K562 (cell line): ENCODE measurements at regions not wholly inside any gene's neighbourhood (a gene's known extent, or its start where the extent isn't known, plus 50 kb on each side); places are given as distances from the start of the nearest gene placed in this dataset. TPM values are rescaled to one million over a fixed set of nuclear protein-coding genes. Genes with fewer than 3 reads are reported as not detected.

Source experiments
- ATAC-seq: fragments of 200-7000 bp; cut with Tn5 transposase; 3 replicates; pipeline ENCODE4 v1.9.1; 2020; ENCODE audit warnings: moderate library complexity
- BruUV-seq: library from RNA; stranded (reverse); fragments of 400-500 nt; replicated peaks from 2 replicates; lab custom pipeline; 2021; lab: Mats Ljungman, UMichigan
- CTCF ChIA-PET: fragments of 300-600 bp; formaldehyde crosslinking; extraction: SDS; loops from one replicate; lab custom pipeline; 2021; ENCODE audit warnings: low intra/inter-chr PET ratio; lab: Yijun Ruan, JAX
- POLR2A ChIA-PET: fragments of 300-600, 350-650 bp; sonication (Branson Sonifier 250); formaldehyde crosslinking; extraction: SDS; loops from one replicate; lab custom pipeline; 2021; ENCODE audit warnings: antibody characterized with exemption, inconsistent platforms; lab: Yijun Ruan, JAX
- DNase-seq, 4 experiments: peaks; one replicate each; pipeline versions ENCODE4 v3.0.0 to v3.0.0-alpha.2; 2011 to 2018; ENCODE audit warnings: low spot score in 3 of 4, mixed read lengths in 3 of 4; ENCODE audit errors: extremely low read depth in 1 of 4
- FAIRE-seq: peaks from 2 replicates; lab custom pipeline; 2011; peaks lifted over from hg19 to GRCh38; lab: Jason Lieb, UNC
- H2AFZ ChIP-seq: 2 replicates; pipeline ENCODE4 v1.6.0; 2011; ENCODE audit warnings: low read depth, low read length, control low read depth, inconsistent platforms
- H3K27ac ChIP-seq: fragments of 200-600 bp; 3 replicates; pipeline ENCODE4 v1.8.0; 2011; ENCODE audit warnings: low read depth, mild to moderate bottlenecking, control low read depth, inconsistent platforms, low read length, moderate library complexity, mixed read lengths; ENCODE audit errors: extremely low read depth
- H3K27me3 ChIP-seq, 2 experiments: fragments of 300-600 bp in 1 of 2; 2 replicates in 1 of 2; 3 replicates in 1 of 2; pipeline versions ENCODE4 v1.6.0 to v1.8.0; 2011; ENCODE audit warnings: inconsistent platforms in 2 of 2, low read length in 2 of 2, mild to moderate bottlenecking in 1 of 2, mixed read lengths in 1 of 2, moderate library complexity in 1 of 2; ENCODE audit not compliant: control insufficient read depth in 2 of 2, insufficient read depth in 2 of 2
- H3K36me3 ChIP-seq: fragments of 300-600 bp; 3 replicates; pipeline ENCODE4 v1.8.0; 2011; ENCODE audit warnings: mild to moderate bottlenecking, low read length, inconsistent platforms; ENCODE audit not compliant: control insufficient read depth, insufficient read depth
- H3K4me1 ChIP-seq, 2 experiments: fragments of 200-600 bp in 1 of 2; replicated peaks in 1 of 2; 2 replicates in 1 of 2; 3 replicates in 1 of 2; pipeline versions ENCODE4 v1.5.1 to v1.8.0; 2011; ENCODE audit warnings: inconsistent platforms in 2 of 2, low read length in 2 of 2, mild to moderate bottlenecking in 1 of 2, mixed read lengths in 1 of 2, moderate library complexity in 1 of 2; ENCODE audit not compliant: control insufficient read depth in 2 of 2, insufficient read depth in 2 of 2
- H3K4me2 ChIP-seq: 2 replicates; pipeline ENCODE4 v1.6.1; 2011; ENCODE audit warnings: low read length, control low read depth, inconsistent platforms, mixed read lengths; ENCODE audit not compliant: insufficient read depth
- H3K4me3 ChIP-seq: fragments of 200-600 bp; sonication (generic), shearing (Covaris generic); 2 replicates; pipeline ENCODE4 v1.5.1; 2016; ENCODE audit warnings: control low read depth, inconsistent platforms
- H3K79me2 ChIP-seq: fragments of 200-600 bp; 3 replicates; pipeline ENCODE4 v1.8.0; 2011; ENCODE audit warnings: low read length, inconsistent platforms; ENCODE audit not compliant: control insufficient read depth, insufficient read depth
- H3K9ac ChIP-seq, 2 experiments: 2 replicates each; pipeline versions ENCODE4 v1.6.0 to v1.6.1; 2011; ENCODE audit warnings: low read depth in 2 of 2, low read length in 2 of 2, control low read depth in 1 of 2, inconsistent platforms in 1 of 2, mild to moderate bottlenecking in 1 of 2, mixed read lengths in 1 of 2; ENCODE audit not compliant: insufficient read depth in 1 of 2
- H3K9me1 ChIP-seq: one replicate; pipeline ENCODE4 v1.6.0; 2011; ENCODE audit warnings: inconsistent platforms, mild to moderate bottlenecking, low read length, moderate library complexity; ENCODE audit not compliant: control insufficient read depth, insufficient read depth
- H3K9me3 ChIP-seq: replicated peaks from 2 replicates; pipeline ENCODE4 v1.5.1; 2011; ENCODE audit warnings: low read depth, low read length, inconsistent platforms; ENCODE audit not compliant: control insufficient read depth, insufficient read depth
- H4K20me1 ChIP-seq: replicated peaks from 2 replicates; pipeline ENCODE4 v1.6.1; 2011; ENCODE audit warnings: low read length, inconsistent platforms, mixed read lengths; ENCODE audit not compliant: control insufficient read depth, insufficient read depth
- HMG20A ChIP-seq: fragments of 450-650 bp; formaldehyde crosslinking; conservative IDR thresholded peaks from 2 replicates; pipeline ENCODE4 v1.4.0; 2020; ENCODE audit warnings: mild to moderate bottlenecking, mixed read lengths
- ZNF324 ChIP-seq: fragments of 250-450 bp; sonication (Bioruptor Pico); IDR thresholded peaks from 2 replicates; pipeline ENCODE4 v1.4.0; 2020; ENCODE audit warnings: mild to moderate bottlenecking
- WGBS: fragments of 100-300 bp; shearing (Covaris generic); methylation state at CpG from one replicate; pipeline ENCODE4 v1.1.6; 2016; ENCODE audit warnings: low coverage, mixed read lengths; ENCODE audit not compliant: insufficient coverage; ENCODE audit errors: missing lambda C conversion rate; 5-methylcytosine and 5-hydroxymethylcytosine counted together
- in situ Hi-C: fragments of 300-500 bp; cut with MboI; formaldehyde crosslinking; loops from 4 replicates; pipeline ENCODE4 v1.15.0; 2018; ENCODE audit warnings: inconsistent platforms, mixed read lengths
- intact Hi-C: fragments of 100-400 bp; cut with micrococcal nuclease; formaldehyde crosslinking; loops from 2 replicates; pipeline ENCODE4 v1.14.2; 2022
- small RNA-seq: library from RNA; depleted of rRNA; stranded (forward); fragments of <200 nt; gene quantifications from one replicate; pipeline ENCODE3, GENCODE V24; 2014

DNA sequence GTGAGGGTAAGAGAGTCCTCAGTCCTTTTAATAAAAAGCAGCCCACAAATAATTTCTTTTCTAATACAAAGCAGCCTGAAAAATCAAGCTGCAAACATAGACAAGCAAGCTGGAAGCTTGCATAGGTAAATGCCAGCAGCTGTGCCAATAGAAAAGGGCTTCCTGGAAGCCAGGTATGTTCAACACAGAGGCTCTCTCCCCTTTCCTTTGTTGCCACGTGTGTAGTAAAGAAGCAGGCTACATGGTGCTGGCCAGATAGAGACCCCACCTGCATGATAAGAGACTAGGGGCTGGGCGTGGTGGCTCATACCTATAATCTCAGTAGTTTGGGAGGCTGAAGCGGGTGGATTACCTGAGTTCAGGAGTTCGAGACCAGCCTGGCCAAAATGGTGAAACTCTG is 50.1 kb upstream of the ERRFI1 start:
- DNase-seq (no peak), FAIRE-seq (no peak), ATAC-seq (no peak)
- no TSS peak for BruUV-seq
- Histone ChIP-seq H3K4me1 (peaks cover 0 to 9% of the 10 kb centered on the region in 2 experiments; a peak in 3 of 5 replicates), H3K9ac (no peak overlapping the region), H3K36me3 (no peaks in the 10 kb centered on the region), H2AFZ (no peak overlapping the region), H3K27me3 (peaks cover 21 to 26% of the 10 kb centered on the region in 2 experiments), H3K27ac (no peak overlapping the region), H3K9me1 (no peaks in the 10 kb centered on the region), H3K4me2 (no peak overlapping the region), H3K4me3 (no peak overlapping the region), H4K20me1 (no peaks in the 10 kb centered on the region), H3K9me3 (no peaks in the 10 kb centered on the region), H3K79me2 (no peaks in the 10 kb centered on the region)
- TF ChIP-seq ZNF324: no peak
- TF ChIP-seq HMG20A (CRISPR knock-in tag): no peak
- POLR2A ChIA-PET: no interaction called here
- in situ Hi-C loops (no loop called here), intact Hi-C loops (no loop called here)
- CTCF ChIA-PET: no interaction called here
- WGBS: 20% methylated on average over 4 of the region's 4 CpGs

Small RNA genes in the stretch of these regions (small RNA-seq; reads per million reads assigned to genes)
- not detected for gene RNU1-7P
